Lower lobe of right lung (tissue), 2 donors: ENCODE measurements at regions not wholly inside any gene's neighbourhood (a gene's known extent, or its start where the extent isn't known, plus 50 kb on each side); places are given as distances from the start of the nearest gene placed in this dataset.

Source experiments
- ATAC-seq, 2 donors: fragments of 200-7000 bp; cut with Tn5 transposase; one replicate each; pipeline ENCODE4 v1.9.1; 2020 to 2022; ENCODE audit warnings: mild to moderate bottlenecking in 2 of 2, moderate library complexity in 2 of 2
- DNase-seq: peaks from one replicate; pipeline ENCODE4 v3.0.0-alpha.2; 2020
- H3K27ac ChIP-seq: fragments of 200-600 bp; one replicate; pipeline ENCODE4 v1.8.0; 2022
- H3K27me3 ChIP-seq: fragments of 200-600 bp; one replicate; pipeline ENCODE4 v1.8.0; 2022; ENCODE audit warnings: low read depth
- H3K36me3 ChIP-seq: fragments of 200-600 bp; one replicate; pipeline ENCODE4 v1.8.0; 2022; ENCODE audit warnings: mild to moderate bottlenecking
- H3K4me1 ChIP-seq: fragments of 200-600 bp; one replicate; pipeline ENCODE4 v1.8.0; 2022
- H3K4me3 ChIP-seq: fragments of 200-600 bp; one replicate; pipeline ENCODE4 v1.8.0; 2022; ENCODE audit warnings: mild to moderate bottlenecking
- H3K9me3 ChIP-seq: fragments of 200-600 bp; one replicate; pipeline ENCODE4 v1.8.0; 2022
- intact Hi-C: fragments of 100-400 bp; cut with DNase I; formaldehyde crosslinking; loops from one replicate; pipeline ENCODE4 v1.11.0; 2022
- TF ChIP-seq, protein P1 (sequence below): fragments of 200-600 bp; IDR thresholded peaks from one replicate; pipeline ENCODE4 v1.8.0; 2022; ENCODE audit warnings: antibody characterized with exemption, mild to moderate bottlenecking
- donor health status: DM: no; HTN: yes; CAD: no; lungs with severe emphysema.

DNA sequence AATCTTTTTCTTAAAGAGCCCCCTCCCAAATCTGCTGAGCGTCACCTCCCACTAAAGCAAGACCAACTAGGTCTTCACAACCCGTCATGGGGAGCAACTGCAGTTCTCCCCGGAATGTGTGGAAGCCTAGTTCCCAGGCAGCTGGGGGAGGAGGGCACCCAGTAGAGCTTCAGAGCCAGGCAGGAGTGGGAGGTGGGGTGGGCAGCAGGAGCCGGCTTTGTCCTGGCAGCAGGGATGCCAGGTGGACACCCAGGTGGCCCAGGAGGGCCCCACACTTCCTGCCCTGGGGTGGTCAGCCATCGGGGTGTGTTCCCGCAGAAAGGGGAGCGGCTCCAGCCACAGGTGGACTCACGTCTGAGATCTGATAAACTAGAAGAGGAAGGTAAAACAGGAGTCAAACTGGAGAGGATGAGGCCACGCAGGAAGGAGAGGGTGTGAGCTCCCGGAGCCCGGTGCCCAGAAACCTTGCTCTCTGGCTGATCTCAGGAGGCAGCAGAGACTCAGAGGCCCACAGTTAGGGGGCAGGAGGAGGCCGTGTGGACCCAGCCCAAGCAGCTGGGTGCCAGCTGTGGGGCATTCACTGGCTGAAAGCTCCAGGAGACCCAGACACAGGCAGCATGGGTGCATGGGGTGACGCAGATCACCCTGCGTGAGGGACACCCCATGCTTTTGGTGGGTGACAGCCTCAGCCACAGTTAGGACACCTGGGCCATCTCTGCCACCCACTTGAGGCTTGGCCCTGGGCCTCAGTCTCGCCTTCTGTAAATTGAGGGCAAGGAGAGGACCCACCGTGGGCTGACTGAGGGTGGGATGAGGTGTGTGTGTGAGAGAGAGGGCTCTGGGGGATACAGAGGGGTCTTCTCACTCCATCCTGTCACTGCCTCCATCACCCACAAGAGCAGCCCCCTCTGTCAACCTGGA lies 260.8 kb upstream of the TNRC6C start:
- intact Hi-C loops, result no loop called here
- no peak overlapping the region for H3K27ac ChIP-seq
- no peak overlapping the region for H3K4me3 ChIP-seq
- TF ChIP-seq, protein P1, sequence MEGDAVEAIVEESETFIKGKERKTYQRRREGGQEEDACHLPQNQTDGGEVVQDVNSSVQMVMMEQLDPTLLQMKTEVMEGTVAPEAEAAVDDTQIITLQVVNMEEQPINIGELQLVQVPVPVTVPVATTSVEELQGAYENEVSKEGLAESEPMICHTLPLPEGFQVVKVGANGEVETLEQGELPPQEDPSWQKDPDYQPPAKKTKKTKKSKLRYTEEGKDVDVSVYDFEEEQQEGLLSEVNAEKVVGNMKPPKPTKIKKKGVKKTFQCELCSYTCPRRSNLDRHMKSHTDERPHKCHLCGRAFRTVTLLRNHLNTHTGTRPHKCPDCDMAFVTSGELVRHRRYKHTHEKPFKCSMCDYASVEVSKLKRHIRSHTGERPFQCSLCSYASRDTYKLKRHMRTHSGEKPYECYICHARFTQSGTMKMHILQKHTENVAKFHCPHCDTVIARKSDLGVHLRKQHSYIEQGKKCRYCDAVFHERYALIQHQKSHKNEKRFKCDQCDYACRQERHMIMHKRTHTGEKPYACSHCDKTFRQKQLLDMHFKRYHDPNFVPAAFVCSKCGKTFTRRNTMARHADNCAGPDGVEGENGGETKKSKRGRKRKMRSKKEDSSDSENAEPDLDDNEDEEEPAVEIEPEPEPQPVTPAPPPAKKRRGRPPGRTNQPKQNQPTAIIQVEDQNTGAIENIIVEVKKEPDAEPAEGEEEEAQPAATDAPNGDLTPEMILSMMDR, result no peak
- no peaks in the 10 kb centered on the region for H3K36me3 ChIP-seq
- DNase-seq, result no peak
- H3K27me3 ChIP-seq, result peaks cover 49% of the 10 kb centered on the region
- ATAC-seq, result no peak
- no peaks in the 10 kb centered on the region for H3K4me1 ChIP-seq
- H3K9me3 ChIP-seq, result no peaks in the 10 kb centered on the region

DNA sequence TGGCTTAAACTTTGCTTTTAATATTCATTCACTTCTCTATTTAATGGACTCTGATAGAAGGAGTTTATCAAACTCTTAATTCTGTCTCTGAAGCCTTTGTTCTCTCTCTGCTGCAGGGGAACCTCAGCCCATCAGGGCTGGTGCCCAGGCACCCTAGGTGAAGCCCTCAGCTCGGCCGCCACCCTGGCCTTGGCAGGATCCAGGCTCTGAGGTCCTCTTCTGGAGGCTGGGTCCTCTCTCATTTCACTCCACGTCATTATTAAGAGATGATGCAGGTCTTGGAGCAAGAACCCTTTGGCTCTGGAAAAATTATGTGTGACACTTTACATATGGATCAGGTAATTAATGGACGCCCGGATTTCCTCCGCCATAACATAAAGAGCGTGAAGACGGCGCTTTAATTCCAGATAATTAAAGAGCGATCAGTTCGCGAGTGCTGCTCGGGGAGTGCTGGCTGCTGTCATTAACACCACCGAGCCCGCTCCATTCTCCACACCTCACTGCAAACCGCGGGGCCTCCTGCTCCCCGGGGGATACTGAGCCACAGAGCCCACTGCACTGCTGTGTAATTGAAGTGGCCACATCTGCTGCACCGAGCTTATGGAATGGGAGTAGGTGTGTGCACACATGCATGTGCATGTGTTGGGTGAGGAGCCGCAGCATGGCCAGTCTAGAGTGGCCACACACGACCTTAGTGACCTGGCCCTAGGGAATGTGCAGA lies 259.4 kb upstream of the TNRC6C start:
- H3K4me1 ChIP-seq, result no peaks in the 10 kb centered on the region
- intact Hi-C loops, result no loop called here
- peaks cover 41% of the 10 kb centered on the region for H3K27me3 ChIP-seq
- H3K4me3 ChIP-seq, result no peak overlapping the region
- TF ChIP-seq, protein P1, result no peak
- H3K9me3 ChIP-seq, result peaks cover 5% of the 10 kb centered on the region
- no peak overlapping the region for H3K27ac ChIP-seq
- DNase-seq, result no peak
- H3K36me3 ChIP-seq, result no peaks in the 10 kb centered on the region
- no peak for ATAC-seq

DNA sequence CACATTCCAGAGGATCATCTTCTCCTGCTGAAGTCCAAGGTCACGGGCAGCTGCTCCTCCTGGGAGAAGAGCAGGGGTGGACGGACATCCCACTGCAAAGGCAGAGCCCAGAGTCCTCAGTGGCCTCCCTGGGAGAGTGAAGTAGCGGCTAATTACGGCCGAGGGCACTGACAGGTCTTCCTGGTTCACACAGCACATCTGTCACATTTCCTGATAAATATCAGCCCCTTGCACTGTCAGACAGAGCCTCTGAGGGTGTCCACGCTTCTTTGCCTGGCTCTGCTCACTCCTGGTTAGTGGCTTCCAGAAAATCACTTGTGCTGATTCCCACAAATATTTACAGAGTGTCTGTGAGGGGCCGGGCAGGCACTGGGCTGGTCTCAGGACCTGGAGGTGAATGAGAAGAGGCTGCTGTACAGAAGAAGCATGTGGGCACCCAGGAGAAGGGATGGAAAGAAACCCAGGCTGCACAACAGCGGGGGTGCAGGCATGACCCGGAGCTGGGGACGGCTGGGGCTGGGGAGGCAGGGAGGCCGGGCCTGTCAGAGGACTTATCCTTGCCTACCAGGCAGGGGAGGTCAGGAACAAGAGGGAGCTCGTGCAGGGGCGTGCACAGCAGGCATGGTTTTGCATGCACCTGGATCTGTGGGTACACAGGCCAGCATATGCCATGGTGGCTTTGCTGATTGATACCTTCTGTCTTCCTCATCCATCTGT lies 258.2 kb upstream of the TNRC6C start:
- no peak for ATAC-seq

DNA sequence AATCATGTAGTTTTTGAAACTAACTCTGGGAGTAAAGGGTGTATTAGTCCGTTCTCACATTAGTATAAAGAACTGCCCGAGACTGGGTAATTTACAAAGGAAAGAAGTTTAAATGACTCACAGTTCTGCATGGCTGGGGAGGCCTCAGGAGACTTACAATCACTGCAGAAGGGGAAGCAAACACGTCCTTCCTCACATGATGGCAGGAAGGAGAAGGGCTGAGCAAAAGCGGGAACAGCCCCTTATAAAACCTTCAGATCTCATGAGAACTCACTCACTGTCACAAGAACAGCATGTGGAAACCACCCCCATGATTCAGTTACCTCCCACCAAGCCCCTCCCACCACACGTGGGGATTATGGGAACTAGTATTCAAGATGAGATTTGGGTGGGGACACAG lies 256.5 kb upstream of the TNRC6C start:
- H3K27ac ChIP-seq, result no peak overlapping the region

More for the DNA sequence above, 258.2 kb upstream of the TNRC6C start:
- Histone ChIP-seq H3K9me3 (peaks cover 10% of the 10 kb centered on the region), H3K4me3 (no peak overlapping the region), H3K27me3 (peaks cover 30% of the 10 kb centered on the region), H3K27ac (no peak overlapping the region), H3K4me1 (no peaks in the 10 kb centered on the region), H3K36me3 (no peaks in the 10 kb centered on the region)
- TF ChIP-seq, protein P1, result no peak
- no peak for DNase-seq
- intact Hi-C loops, result no loop called here

More for the DNA sequence above, 256.5 kb upstream of the TNRC6C start:
- no peaks in the 10 kb centered on the region for H3K4me1 ChIP-seq
- ATAC-seq (no peak), DNase-seq (no peak)
- TF ChIP-seq, protein P1, result no peak
- peaks cover 15% of the 10 kb centered on the region for H3K27me3 ChIP-seq
- no peak overlapping the region for H3K4me3 ChIP-seq
- no peaks in the 10 kb centered on the region for H3K36me3 ChIP-seq
- intact Hi-C loops, result no loop called here
- H3K9me3 ChIP-seq, result peaks cover 10% of the 10 kb centered on the region
